CD4-positive, alpha-beta T cell treated with Interleukin-4 for 4 hours (primary cell): ENCODE measurements at regions not wholly inside any gene's neighbourhood (a gene's known extent, or its start where the extent isn't known, plus 50 kb on each side); places are given as distances from the start of the nearest gene placed in this dataset.
"Not testable (repeated sequence)": the region's sequence is repeated elsewhere in the genome, so short reads cannot be mapped to it uniquely, and the experiment has no call there.

Experiments
- DNase-seq: peaks from one replicate; pipeline ENCODE4 v3.0.0-alpha.2; 2020

GRCh38 chr18:66994790-66995189, 390.9 kb upstream of the CDH19 start:
- DNase-seq: no peak

GRCh38 chr18:66993492-66993891, 389.6 kb upstream of the CDH19 start:
- no peak for DNase-seq

GRCh38 chr18:66990909-66991308, 387.0 kb upstream of the CDH19 start:
- no peak for DNase-seq

- no peak for DNase-seq
Measured at GRCh38 chr18:66979009-66979408, 375.1 kb upstream of the CDH19 start.

GRCh38 chr18:66972681-66973080, 368.8 kb upstream of the CDH19 start:
- DNase-seq: no peak

- DNase-seq: no peak
Measured at GRCh38 chr18:66971960-66972359, 368.1 kb upstream of the CDH19 start.

GRCh38 chr18:66966171-66966570, 362.3 kb upstream of the CDH19 start:
- DNase-seq: no peak

GRCh38 chr18:66958309-66958708, 354.4 kb upstream of the CDH19 start:
- DNase-seq: no peak

- no peak for DNase-seq
Measured at GRCh38 chr18:66951750-66952149, 347.9 kb upstream of the CDH19 start.

- DNase-seq: no peak
Measured at GRCh38 chr18:66949419-66949818, 345.5 kb upstream of the CDH19 start.

GRCh38 chr18:66937546-66937945, 333.7 kb upstream of the CDH19 start:
- no peak for DNase-seq

- DNase-seq: no peak
Measured at GRCh38 chr18:66931010-66931409, 327.1 kb upstream of the CDH19 start.

- no peak for DNase-seq
Measured at GRCh38 chr18:66916834-66917233, 312.9 kb upstream of the CDH19 start.

- DNase-seq: no peak
Measured at GRCh38 chr18:66900837-66901236, 296.9 kb upstream of the CDH19 start.

GRCh38 chr18:66895631-66896030, 291.7 kb upstream of the CDH19 start:
- DNase-seq: no peak

- no peak for DNase-seq
Measured at GRCh38 chr18:66894851-66895250, 291.0 kb upstream of the CDH19 start.

- not testable (repeated sequence) for DNase-seq
Measured at GRCh38 chr18:66892388-66892787, 288.5 kb upstream of the CDH19 start.

GRCh38 chr18:66874812-66875474, 271.1 kb upstream of the CDH19 start:
- DNase-seq: no peak

GRCh38 chr18:66874375-66874774, 270.5 kb upstream of the CDH19 start:
- no peak for DNase-seq

- no peak for DNase-seq
Measured at GRCh38 chr18:66873899-66874298, 270.0 kb upstream of the CDH19 start.

- DNase-seq: no peak
Measured at GRCh38 chr18:66872277-66872676, 268.4 kb upstream of the CDH19 start.

- no peak for DNase-seq
Measured at GRCh38 chr18:66867653-66868052, 263.8 kb upstream of the CDH19 start.

GRCh38 chr18:66866427-66866940, 262.6 kb upstream of the CDH19 start:
- not testable (repeated sequence) for DNase-seq

GRCh38 chr18:66838340-66838987, 234.6 kb upstream of the CDH19 start:
- DNase-seq: no peak

- no peak for DNase-seq
Measured at GRCh38 chr18:66833646-66834045, 229.8 kb upstream of the CDH19 start.
